Left lung (tissue), 4 donors: ENCODE measurements at regions not wholly inside any gene's neighbourhood (a gene's known extent, or its start where the extent isn't known, plus 50 kb on each side); places are given as distances from the start of the nearest gene placed in this dataset.
A peak's percentile ranks its signal among the peaks of the same experiment; 100 is the strongest.
"Not testable (repeated sequence)": the region's sequence is repeated elsewhere in the genome, so short reads cannot be mapped to it uniquely, and the experiment has no call there.

ENCODE experiments used
- ATAC-seq: fragments of 200-7000 bp; cut with Tn5 transposase; one replicate; pipeline ENCODE4 v1.9.1; 2020; ENCODE audit warnings: moderate library complexity
- DNase-seq, 4 donors: peaks; one replicate each; pipeline ENCODE4 v3.0.0-alpha.2; 2013 to 2020
- H3K27ac ChIP-seq, 2 donors: fragments of 200-600 bp; sonication (generic) in 1 of 2; one replicate each; pipeline versions ENCODE4 v1.5.0 to v1.8.0; 2020 to 2021
- H3K27me3 ChIP-seq, 2 donors: fragments of 200-600 bp; sonication (generic) in 1 of 2; one replicate each; pipeline versions ENCODE4 v1.5.0 to v1.8.0; 2020 to 2021
- H3K36me3 ChIP-seq, 2 donors: fragments of 200-600 bp; sonication (generic) in 1 of 2; one replicate each; pipeline versions ENCODE4 v1.5.0 to v1.8.0; 2020 to 2021
- H3K4me1 ChIP-seq, 2 donors: fragments of 200-600 bp; one replicate each; pipeline ENCODE4 v1.8.0; 2021
- H3K4me3 ChIP-seq, 2 donors: fragments of 200-600 bp; sonication (generic) in 1 of 2; one replicate each; pipeline versions ENCODE4 v1.5.0 to v1.8.0; 2020 to 2021; ENCODE audit warnings: mild to moderate bottlenecking in 1 of 2
- H3K9me3 ChIP-seq, 2 donors: fragments of 200-600 bp; sonication (generic) in 1 of 2; one replicate each; pipeline versions ENCODE4 v1.5.0 to v1.8.0; 2020 to 2021
- intact Hi-C, 2 donors: fragments of 100-400 bp; cut with DNase I; formaldehyde crosslinking; loops; one replicate each; pipeline versions ENCODE4 v1.11.2 to v1.14.2; 2022
- TF ChIP-seq, protein P1 (sequence below), 2 donors: fragments of 200-600 bp; sonication (generic) in 1 of 2; IDR thresholded peaks; one replicate each; pipeline versions ENCODE4 v1.5.0 to v1.8.0; 2021; ENCODE audit warnings: antibody characterized with exemption in 2 of 2
- donor health status: DM: no; HTN: yes; CAD: no.
- donor health status: DM: no; HTN: no; CAD: no.

GRCh38 chr1:222189218-222189617 is 358.7 kb downstream of the HHIPL2 start:
- no peaks in the 10 kb centered on the region for H3K36me3 ChIP-seq
- H3K27ac ChIP-seq, result no peak overlapping the region
- H3K4me1 ChIP-seq, result no peaks in the 10 kb centered on the region
- TF ChIP-seq, protein P1, sequence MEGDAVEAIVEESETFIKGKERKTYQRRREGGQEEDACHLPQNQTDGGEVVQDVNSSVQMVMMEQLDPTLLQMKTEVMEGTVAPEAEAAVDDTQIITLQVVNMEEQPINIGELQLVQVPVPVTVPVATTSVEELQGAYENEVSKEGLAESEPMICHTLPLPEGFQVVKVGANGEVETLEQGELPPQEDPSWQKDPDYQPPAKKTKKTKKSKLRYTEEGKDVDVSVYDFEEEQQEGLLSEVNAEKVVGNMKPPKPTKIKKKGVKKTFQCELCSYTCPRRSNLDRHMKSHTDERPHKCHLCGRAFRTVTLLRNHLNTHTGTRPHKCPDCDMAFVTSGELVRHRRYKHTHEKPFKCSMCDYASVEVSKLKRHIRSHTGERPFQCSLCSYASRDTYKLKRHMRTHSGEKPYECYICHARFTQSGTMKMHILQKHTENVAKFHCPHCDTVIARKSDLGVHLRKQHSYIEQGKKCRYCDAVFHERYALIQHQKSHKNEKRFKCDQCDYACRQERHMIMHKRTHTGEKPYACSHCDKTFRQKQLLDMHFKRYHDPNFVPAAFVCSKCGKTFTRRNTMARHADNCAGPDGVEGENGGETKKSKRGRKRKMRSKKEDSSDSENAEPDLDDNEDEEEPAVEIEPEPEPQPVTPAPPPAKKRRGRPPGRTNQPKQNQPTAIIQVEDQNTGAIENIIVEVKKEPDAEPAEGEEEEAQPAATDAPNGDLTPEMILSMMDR (IDR thresholded peaks at IDR 0.05), result no peak
- intact Hi-C loops, result no loop called here
- H3K9me3 ChIP-seq, result no peaks in the 10 kb centered on the region
- no peaks in the 10 kb centered on the region for H3K27me3 ChIP-seq
- no peak overlapping the region for H3K4me3 ChIP-seq
- DNase-seq (no peak), ATAC-seq (no peak)

- intact Hi-C loops, result no loop called here
- Histone ChIP-seq H3K27me3 (no peaks in the 10 kb centered on the region), H3K9me3 (no peaks in the 10 kb centered on the region), H3K27ac (no peak overlapping the region), H3K36me3 (no peaks in the 10 kb centered on the region), H3K4me3 (no peak overlapping the region), H3K4me1 (no peaks in the 10 kb centered on the region)
- TF ChIP-seq, protein P1 (IDR thresholded peaks at IDR 0.05), result no peak
- no peak for ATAC-seq
- no peak for DNase-seq
Measured at GRCh38 chr1:222187566-222188332, 360.2 kb downstream of the HHIPL2 start.

GRCh38 chr1:222182641-222183040 is 365.3 kb downstream of the HHIPL2 start:
- H3K27me3 ChIP-seq, result no peaks in the 10 kb centered on the region
- no peak overlapping the region for H3K27ac ChIP-seq
- no peaks in the 10 kb centered on the region for H3K4me1 ChIP-seq
- DNase-seq (no peak), ATAC-seq (no peak)
- peaks cover 0 to 4% of the 10 kb centered on the region in 2 donors for H3K9me3 ChIP-seq
- intact Hi-C loops, result no loop called here
- H3K36me3 ChIP-seq, result no peaks in the 10 kb centered on the region
- no peak overlapping the region for H3K4me3 ChIP-seq
- TF ChIP-seq, protein P1 (IDR thresholded peaks at IDR 0.05), result no peak

GRCh38 chr1:222181191-222181590 is 366.7 kb downstream of the HHIPL2 start:
- Histone ChIP-seq H3K4me3 (no peak overlapping the region), H3K36me3 (no peaks in the 10 kb centered on the region), H3K27ac (no peak overlapping the region), H3K27me3 (no peaks in the 10 kb centered on the region), H3K4me1 (no peaks in the 10 kb centered on the region), H3K9me3 (peaks cover 0 to 4% of the 10 kb centered on the region in 2 donors)
- DNase-seq, result no peak
- ATAC-seq, result no peak
- intact Hi-C loops, result no loop called here
- TF ChIP-seq, protein P1 (IDR thresholded peaks at IDR 0.05), result no peak

DNA sequence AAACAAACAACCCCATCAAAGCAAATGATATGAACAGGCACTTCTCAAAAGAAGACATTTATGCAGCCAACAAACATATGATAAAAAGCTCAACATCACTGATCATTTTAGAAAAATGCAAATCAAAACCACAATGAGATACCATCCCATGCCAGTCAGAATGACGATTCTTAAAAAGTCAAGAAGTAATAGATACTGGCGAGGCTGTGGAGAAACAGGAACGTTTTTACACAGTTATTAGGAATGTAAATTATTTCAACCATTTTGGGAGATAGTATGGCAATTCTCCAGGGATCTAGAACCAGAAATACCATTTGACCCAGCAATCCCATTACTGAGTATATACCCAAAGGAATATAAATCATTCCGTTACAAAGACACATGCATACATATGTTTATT is 370.4 kb downstream of the HHIPL2 start:
- H3K27ac ChIP-seq, H3K4me3 ChIP-seq, DNase-seq, H3K36me3 ChIP-seq, ATAC-seq, intact Hi-C loops, H3K27me3 ChIP-seq, H3K4me1 ChIP-seq, H3K9me3 ChIP-seq: not testable (repeated sequence)

DNA sequence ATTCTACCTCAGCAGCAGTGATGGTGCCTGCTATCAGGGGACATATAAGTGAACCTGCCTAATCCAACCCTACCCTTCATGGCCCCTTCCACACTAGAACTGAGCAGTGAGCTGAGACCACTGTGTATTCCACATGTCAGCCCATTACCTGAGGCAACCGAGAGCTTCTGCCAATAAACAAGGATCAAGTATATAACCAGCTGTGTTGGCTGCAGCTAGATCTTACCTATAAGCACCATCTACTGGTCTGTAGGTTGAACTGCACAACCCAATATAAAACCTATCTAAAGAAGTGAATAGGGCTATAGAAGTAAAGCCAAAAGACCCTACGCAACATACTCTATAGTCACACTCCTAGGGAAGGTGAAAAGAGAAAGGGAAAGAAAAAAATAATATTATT is 376.9 kb downstream of the HHIPL2 start:
- no peaks in the 10 kb centered on the region for H3K27me3 ChIP-seq
- DNase-seq (peak in 1 of 4 donors; percentile 5), ATAC-seq (peak; percentile 77)
- H3K4me3 ChIP-seq, result no peak overlapping the region
- intact Hi-C loops, result no loop called here
- TF ChIP-seq, protein P1 (IDR thresholded peaks at IDR 0.05), result peak; percentile 23 to 40
- no peak overlapping the region for H3K27ac ChIP-seq
- H3K4me1 ChIP-seq, result no peaks in the 10 kb centered on the region
- H3K9me3 ChIP-seq, result peaks cover 3 to 13% of the 10 kb centered on the region in 2 donors
- H3K36me3 ChIP-seq, result no peaks in the 10 kb centered on the region
